Psoas muscle (tissue), 7 donors: ENCODE measurements at regions not wholly inside any gene's neighbourhood (a gene's known extent, or its start where the extent isn't known, plus 50 kb on each side); places are given as distances from the start of the nearest gene placed in this dataset.

Experiments
- ATAC-seq, 4 donors: fragments of 200-7000 bp; cut with Tn5 transposase; one replicate each; pipeline ENCODE4 v1.9.1; 2020; ENCODE audit warnings: moderate library complexity in 3 of 4, mild to moderate bottlenecking in 2 of 4
- DNase-seq, 2 donors: peaks; one replicate each; pipeline ENCODE4 v3.0.0-alpha.2; 2020
- H3K27ac ChIP-seq: fragments of 200-600 bp; one replicate; pipeline ENCODE4 v1.8.0; 2022
- H3K27me3 ChIP-seq, 3 donors: fragments of 200-600 bp in 1 of 3; one replicate each; pipeline versions ENCODE4 v1.6.1 to v1.8.0; 2013 to 2022; ENCODE audit warnings: low read length in 2 of 3, mild to moderate bottlenecking in 2 of 3, moderate library complexity in 1 of 3; ENCODE audit not compliant: insufficient read depth in 3 of 3
- H3K36me3 ChIP-seq, 2 donors: fragments of 200-600 bp in 1 of 2; one replicate each; pipeline versions ENCODE4 v1.6.1 to v1.8.0; 2013 to 2022; ENCODE audit warnings: low read depth in 1 of 2, mild to moderate bottlenecking in 1 of 2, moderate library complexity in 1 of 2; ENCODE audit not compliant: insufficient read depth in 1 of 2
- H3K4me1 ChIP-seq: fragments of 200-600 bp; one replicate; pipeline ENCODE4 v1.8.0; 2022
- H3K4me3 ChIP-seq: fragments of 200-600 bp; one replicate; pipeline ENCODE4 v1.8.0; 2022; ENCODE audit warnings: mild to moderate bottlenecking
- H3K9me3 ChIP-seq: fragments of 200-600 bp; one replicate; pipeline ENCODE4 v1.8.0; 2022
- CTCF ChIP-seq: fragments of 200-600 bp; IDR thresholded peaks from one replicate; pipeline ENCODE4 v1.8.0; 2022; ENCODE audit warnings: antibody characterized with exemption
- WGBS, 3 donors: extraction: QIAGEN DNeasy Blood & Tissue Kit; methylation state at CpG; one replicate each; pipeline versions ENCODE4 v1.1.6 to v1.1.7; 2013; 5-methylcytosine and 5-hydroxymethylcytosine counted together
- intact Hi-C, 2 donors: fragments of 100-400 bp; cut with DNase I; formaldehyde crosslinking; loops; one replicate each; pipeline versions ENCODE4 v1.11.0 to v1.14.2; 2022
- donor health status: healthy with polysubstance abuse.
- donor health status: DM: no; HTN: no; CAD: no; lungs with moderate emphysema.
- donor health status: Bipolar disorder and iron deficiency.
- donor health status: healthy.
- donor health status: DM: yes; HTN: yes; CAD: no.
- donor health status: DM: no; HTN: no; CAD: no.
- donor health status: DM: yes; HTN: yes; CAD: no.

GRCh38 chr11:62073061-62073460, 50.8 kb upstream of the INCENP start:
- intact Hi-C loops: no loop called here
- WGBS, 3 donors: 87 to 91% (median 89%) methylated on average over 4 of the region's 4 CpGs

DNA sequence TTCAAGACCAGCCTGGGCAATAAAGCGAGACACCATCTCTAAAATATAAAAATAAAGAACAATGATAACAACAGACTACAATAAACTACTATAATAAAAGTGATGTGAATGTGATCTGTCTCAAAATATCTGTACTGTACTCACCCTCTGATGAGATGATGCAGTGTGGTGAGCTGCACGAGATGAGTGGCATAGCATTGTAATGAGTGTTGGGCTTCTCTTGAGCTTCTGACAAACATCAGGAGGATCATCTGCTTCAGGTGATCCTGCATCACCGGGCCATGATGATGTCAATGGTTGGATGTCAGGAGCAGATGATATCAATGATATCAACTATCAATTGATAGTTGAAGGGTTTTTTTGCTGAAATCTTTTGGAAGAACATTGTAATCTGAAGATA, 52.4 kb upstream of the INCENP start:
- no peaks in the 10 kb centered on the region for H3K9me3 ChIP-seq
- no peak for DNase-seq
- H3K36me3 ChIP-seq: no peaks in the 10 kb centered on the region
- H3K27me3 ChIP-seq: no peaks in the 10 kb centered on the region
- ATAC-seq: no peak
- no peak for TF ChIP-seq CTCF
- intact Hi-C loops: no loop called here
- WGBS, 3 donors: 85 to 94% (median 88%) methylated on average over 3 of the region's 3 CpGs
- H3K4me1 ChIP-seq: no peaks in the 10 kb centered on the region
- H3K27ac ChIP-seq: no peak overlapping the region
- H3K4me3 ChIP-seq: no peak overlapping the region

More at GRCh38 chr11:62073061-62073460, 50.8 kb upstream of the INCENP start:
- Histone ChIP-seq H3K27me3 (no peaks in the 10 kb centered on the region), H3K9me3 (no peaks in the 10 kb centered on the region), H3K36me3 (no peaks in the 10 kb centered on the region), H3K4me3 (no peak overlapping the region), H3K27ac (no peak overlapping the region), H3K4me1 (no peaks in the 10 kb centered on the region)
- DNase-seq: no peak
- no peak for ATAC-seq
- no peak for TF ChIP-seq CTCF

DNA sequence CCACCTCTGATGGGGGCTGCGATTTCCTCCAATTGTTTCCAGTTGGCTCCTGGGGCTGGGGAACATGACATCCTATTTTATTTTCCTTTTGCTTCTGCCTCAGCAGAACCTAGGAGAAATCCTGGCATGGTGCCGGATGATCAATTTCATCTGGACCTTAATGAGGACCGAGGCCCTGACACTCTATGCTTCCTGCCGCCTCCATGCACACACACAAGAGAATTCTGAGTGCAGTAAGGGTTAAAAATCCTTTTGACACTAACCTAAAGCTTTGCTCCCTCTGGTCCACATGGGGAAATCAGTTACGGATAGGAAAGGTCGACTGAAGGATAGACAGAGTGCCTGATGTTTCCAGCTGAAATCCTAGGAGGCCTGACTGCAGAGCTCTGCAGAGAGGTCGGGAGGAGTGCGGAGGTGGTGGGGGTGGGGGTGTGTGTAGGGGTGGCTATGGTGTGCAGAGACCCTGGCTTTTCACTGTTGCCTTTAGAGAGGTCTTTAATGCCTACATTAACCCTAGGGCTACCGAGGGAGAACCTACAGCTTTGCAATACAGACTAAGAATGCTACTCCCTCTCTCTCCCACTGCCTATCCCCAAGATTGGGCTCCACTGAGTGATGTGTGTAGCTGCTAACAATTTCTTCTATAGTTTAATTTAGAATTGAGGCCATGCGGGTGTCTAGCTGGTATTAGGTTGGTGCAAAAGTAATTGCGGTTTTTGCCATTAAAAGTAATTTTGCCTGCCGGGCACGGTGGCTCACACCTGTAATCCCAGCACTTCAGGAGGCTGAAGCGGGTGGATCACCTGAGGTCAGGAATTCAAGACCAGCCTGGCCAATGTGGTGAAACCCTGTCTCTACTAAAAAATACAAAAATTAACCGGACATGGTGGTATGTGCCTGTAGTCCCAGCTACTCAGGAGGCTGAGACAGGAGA, 53.6 kb upstream of the INCENP start:
- intact Hi-C loops: no loop called here
- Histone ChIP-seq H3K4me1 (no peaks in the 10 kb centered on the region), H3K36me3 (no peaks in the 10 kb centered on the region), H3K27me3 (no peaks in the 10 kb centered on the region), H3K9me3 (no peaks in the 10 kb centered on the region), H3K27ac (no peak overlapping the region), H3K4me3 (no peak overlapping the region)
- TF ChIP-seq CTCF: no peak
- DNase-seq (no peak), ATAC-seq (no peak)
- WGBS, 3 donors: 47 to 51% (median 51%) methylated on average over 15 of the region's 15 CpGs

GRCh38 chr11:62069374-62069773, 54.4 kb upstream of the INCENP start:
- Histone ChIP-seq H3K9me3 (no peaks in the 10 kb centered on the region), H3K36me3 (no peaks in the 10 kb centered on the region), H3K27ac (no peak overlapping the region), H3K27me3 (no peaks in the 10 kb centered on the region), H3K4me1 (no peaks in the 10 kb centered on the region), H3K4me3 (no peak overlapping the region)
- WGBS, 3 donors: 69 to 79% (median 70%) methylated on average over 8 of the region's 8 CpGs
- DNase-seq: no peak
- TF ChIP-seq CTCF: no peak
- ATAC-seq: no peak
- intact Hi-C loops: no loop called here
